CD4-positive, alpha-beta T cell treated with Interleukin-21 for 1 hour (primary cell): ENCODE measurements at regions not wholly inside any gene's neighbourhood (a gene's known extent, or its start where the extent isn't known, plus 50 kb on each side); places are given as distances from the start of the nearest gene placed in this dataset.
"Not testable (repeated sequence)": the region's sequence is repeated elsewhere in the genome, so short reads cannot be mapped to it uniquely, and the experiment has no call there.

Experiments used
- DNase-seq: peaks from one replicate; pipeline ENCODE4 v3.0.0-alpha.2; 2020

DNA sequence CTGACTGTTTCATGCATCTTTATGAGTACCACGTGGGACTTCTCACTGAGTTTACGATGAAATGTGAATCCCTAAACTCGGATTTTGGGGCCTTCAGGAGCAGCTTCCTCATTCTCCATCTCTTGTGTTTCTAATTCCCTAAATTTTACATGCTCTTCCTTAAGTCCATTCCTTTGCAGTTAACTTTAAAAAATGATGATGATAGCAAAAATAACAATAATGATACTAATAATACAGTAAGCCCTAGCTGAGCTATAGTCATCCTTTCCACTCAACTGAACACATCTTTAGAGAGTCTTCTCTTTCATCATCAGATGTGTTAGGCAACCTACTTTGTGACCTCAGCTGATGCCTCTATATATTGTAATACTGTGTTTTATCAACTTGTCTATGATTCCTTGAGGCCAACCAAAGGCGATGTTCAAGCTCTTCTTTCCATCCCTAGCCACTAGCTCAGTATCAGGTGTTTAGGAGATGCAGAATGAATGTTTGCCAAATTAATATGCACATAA is 1196.4 kb downstream of the VRK1 start:
- no peak for DNase-seq

GRCh38 chr14:97994020-97994531 is 1196.9 kb downstream of the VRK1 start:
- peak; percentile 62 for DNase-seq

DNA sequence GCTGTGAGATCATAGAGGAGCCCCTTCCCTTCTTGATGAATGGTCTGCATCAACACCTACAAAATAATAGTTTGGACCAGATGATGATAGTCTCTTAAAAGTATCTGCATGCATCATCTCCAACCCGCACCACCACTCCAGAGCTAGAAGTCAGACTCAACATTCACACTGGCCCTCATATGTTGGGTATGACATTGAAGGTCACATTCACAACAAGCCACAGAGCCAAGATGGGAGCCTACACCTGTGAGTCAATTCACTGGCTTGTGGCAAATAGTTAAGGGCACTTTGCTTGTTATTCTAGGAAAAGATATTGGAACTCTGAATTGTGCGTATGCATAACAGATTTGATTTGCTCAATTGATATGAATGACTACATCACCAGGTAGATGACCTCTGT is 1197.9 kb downstream of the VRK1 start:
- DNase-seq, result no peak

- DNase-seq, result no peak
Measured at GRCh38 chr14:97995531-97995930, 1198.3 kb downstream of the VRK1 start.

DNA sequence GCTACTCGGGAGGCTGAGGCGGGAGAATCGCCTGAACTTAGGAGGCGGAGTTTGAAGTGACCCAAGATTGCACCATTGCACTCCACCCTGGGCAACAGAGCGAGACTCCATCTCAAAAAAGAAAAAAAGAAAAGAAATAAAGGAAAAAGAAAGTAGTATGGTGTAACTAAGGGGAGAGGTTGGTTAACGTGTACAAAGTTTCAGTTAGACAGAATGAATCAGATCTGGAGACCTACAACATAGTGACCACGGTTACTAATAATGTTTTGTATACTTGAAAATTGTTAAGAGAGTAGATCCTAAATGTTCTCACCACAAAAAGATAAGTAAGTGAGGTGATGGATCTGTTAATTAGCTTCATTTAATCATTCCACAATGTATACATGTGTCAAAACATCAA is 1208.8 kb downstream of the VRK1 start:
- no peak for DNase-seq

- no peak for DNase-seq
Measured at GRCh38 chr14:98008381-98009113, 1211.4 kb downstream of the VRK1 start.

DNA sequence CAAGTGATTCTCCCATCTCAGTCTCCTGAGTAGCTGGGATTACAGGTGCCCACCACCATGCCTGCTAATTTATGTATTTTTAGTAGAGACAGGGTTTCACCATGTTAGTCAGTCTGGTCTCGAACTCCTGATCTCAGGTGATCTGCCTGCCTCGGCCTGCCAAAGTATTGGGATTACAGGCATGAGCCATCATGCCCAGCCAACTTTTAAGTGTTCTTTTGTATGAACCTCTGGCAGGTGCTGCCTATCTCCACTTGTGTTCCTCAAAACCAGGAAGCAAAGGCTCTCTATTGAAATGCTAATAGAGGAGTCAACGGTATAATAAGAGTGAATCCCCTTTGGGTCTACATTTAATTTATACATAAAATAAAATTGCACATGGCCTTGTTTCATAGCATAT is 1212.0 kb downstream of the VRK1 start:
- DNase-seq, result not testable (repeated sequence)

- no peak for DNase-seq
Measured at GRCh38 chr14:98010784-98011183, 1213.6 kb downstream of the VRK1 start.

GRCh38 chr14:98014851-98015615 is 1217.9 kb downstream of the VRK1 start:
- DNase-seq, result no peak

DNA sequence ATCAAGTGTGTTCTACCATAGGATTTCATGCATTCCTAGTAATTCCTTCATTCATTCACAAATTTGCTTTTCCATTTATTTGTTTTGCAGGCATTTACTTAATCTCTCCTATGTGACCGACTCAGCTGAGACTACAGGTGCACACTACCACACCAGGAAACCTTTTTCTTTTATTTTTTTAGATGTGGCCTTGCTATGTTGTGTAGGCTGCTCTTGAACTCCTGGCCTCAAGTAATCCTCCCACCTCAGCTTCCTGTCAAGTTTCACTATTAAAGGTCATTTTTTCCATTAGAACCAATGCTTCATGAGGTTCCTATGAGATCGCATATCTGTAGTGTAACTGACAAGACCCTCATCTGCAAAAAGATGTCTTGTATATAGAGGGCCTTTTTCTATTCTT is 1218.7 kb downstream of the VRK1 start:
- DNase-seq, result no peak

DNA sequence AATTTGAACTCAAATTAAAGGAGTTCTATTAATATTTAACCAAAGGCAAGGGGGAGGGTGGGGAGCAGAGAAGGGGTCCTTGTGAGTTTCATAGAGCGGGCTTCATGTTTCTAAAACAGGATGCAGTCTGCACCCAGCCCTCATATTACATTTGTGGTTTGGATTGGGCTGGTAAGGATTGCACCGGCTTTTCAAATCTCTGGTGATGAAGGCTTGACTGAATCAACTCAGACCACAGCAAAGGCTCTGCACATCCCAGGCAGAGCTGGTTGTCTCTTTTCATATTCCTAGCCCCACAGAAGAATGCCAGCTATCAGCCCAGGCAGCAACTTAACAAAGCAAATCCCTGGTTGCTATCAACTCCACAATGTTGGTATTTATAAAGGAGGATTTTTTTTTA is 1221.4 kb downstream of the VRK1 start:
- DNase-seq, result peak; percentile 29

DNA sequence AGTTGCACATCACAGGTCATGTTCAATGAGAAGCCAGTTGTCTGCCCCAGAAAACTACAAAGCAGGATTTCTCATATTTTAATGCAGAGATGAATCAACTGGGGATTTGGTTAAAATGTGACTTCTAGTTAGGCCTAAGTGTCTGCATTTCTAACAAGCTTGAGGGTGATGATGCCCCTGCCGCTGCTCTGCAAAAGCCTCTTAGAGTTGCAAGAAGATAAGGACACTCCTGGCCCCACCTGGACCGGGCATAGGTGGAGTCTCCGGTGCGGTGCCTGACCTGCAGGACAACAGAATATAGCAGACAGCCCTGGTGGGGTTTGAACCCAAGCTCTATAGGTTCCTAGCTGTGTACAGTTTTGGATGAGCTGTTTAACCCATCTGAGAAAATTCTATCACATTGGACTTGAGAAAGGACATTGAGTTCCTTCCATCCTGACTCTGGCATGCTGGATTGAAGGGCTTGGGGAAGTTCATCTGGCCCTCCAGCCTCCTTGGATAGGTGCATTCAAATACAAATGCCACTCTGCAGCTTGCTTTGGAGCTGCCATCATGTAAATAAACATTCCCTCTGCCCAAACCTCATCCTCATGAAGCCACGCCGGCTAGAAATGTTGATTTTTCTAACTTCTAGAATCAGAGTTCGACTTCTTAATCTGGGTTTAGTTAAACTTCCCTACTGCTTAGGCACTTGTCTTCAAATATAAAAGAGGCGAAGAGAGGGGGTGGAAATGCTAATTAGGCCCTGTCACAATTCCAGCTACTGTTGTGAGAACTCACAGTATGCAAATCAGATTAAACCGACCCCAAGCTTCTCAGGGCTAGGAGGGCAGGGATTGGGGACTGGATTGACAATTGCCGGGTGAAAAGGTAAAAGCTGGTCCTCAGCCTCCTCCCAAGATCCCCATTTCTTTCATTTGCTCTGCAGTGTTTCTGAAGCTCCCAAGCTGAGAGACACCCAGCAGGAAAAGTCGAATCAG is 1225.6 kb downstream of the VRK1 start:
- no peak for DNase-seq

GRCh38 chr14:98028162-98028561 is 1231.0 kb downstream of the VRK1 start:
- no peak for DNase-seq

DNA sequence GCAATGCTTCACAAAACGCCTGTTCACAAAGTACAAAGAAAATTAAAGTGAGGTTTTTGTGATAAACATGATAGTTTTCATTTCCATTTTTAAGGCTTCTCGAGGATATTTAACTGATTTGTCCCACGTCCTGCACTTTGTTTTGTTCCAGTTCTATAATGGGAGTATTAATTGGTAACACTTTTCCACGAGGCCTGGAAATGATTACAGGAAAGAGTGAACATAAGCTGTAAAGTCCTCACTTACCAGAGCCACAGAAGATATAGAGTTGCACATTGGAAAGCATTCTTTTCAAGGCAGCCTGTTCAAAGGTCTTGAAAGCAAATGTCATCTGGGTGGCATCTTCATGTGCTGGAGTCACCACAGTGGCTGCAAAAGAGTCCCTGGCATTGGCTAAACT is 1236.6 kb downstream of the BCL11B start:
- DNase-seq, result no peak

DNA sequence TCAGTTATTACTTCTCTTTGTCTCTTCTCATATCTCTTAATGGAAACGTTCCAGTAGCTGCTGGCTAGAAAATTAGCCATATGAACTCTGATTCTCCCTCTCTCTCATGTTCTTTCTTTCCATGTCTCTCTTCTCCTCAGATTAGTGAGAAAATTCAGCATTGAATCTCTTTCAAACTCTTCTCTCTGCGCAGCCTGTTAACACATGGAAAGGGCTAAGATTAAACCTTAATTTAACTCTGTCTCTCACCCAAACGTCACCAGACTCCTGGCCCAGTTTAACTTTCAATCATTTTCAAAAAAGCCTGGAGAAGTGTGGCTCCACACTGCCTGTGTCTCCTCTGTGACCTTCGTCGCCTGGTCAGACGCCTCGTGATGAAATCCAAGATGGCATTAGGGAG is 1234.2 kb downstream of the BCL11B start:
- no peak for DNase-seq

DNA sequence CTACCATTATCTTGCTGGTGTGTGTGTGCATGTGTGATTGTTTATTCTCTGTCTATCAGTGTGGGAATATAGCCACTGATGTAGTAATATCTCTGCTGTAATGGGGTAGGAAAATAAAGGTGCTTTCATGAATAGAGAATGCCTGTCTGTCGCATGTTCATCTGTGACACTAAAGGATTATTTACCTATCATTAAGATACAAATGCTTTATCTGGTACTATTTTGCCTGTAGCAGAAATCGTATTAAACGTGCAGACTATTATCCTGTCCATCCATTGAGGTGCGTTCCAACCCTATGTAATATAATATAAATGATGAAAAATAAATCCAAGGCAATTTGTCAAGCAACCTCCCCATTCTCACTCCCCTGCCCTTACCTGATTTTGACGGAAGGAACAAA is 1215.1 kb downstream of the BCL11B start:
- DNase-seq, result no peak

DNA sequence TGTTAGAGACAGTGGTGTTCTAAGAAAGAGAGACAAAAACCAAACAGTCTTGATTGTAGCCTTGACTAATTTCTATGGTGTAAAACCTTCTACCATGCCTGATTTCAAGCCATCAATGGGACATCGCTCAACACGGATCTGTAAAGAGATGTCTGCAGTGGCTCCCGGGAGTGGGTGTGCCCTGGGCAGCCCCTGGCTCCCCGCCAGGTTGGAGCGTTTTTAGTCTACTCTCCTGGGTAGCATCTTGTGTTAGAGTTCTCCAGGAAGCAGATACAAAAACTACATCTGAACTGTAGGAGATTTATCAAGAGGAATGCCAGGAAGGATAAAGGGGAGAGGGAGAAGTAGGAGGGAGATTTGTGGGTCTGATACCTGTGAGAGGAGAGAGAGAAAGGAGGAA is 1212.9 kb downstream of the BCL11B start:
- no peak for DNase-seq

DNA sequence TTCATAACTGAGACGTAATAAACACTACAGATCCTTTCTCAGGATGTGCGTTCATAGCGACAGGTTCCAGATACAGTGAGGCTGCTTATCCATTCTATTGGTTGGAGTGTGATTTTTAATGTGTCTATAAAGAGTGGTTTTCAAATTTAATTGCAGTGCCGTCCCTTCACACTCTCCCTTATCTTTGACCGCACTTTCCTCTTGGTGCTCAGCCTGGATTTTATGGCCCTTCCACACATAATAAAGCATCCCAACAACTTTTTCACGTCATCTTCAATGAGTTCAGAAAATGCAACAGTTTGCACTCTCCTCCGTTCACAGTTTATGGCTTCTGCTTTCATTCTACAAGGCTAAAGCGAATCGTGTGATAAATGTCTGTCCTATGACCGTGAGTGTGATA is 1209.9 kb downstream of the BCL11B start:
- DNase-seq, result no peak

DNA sequence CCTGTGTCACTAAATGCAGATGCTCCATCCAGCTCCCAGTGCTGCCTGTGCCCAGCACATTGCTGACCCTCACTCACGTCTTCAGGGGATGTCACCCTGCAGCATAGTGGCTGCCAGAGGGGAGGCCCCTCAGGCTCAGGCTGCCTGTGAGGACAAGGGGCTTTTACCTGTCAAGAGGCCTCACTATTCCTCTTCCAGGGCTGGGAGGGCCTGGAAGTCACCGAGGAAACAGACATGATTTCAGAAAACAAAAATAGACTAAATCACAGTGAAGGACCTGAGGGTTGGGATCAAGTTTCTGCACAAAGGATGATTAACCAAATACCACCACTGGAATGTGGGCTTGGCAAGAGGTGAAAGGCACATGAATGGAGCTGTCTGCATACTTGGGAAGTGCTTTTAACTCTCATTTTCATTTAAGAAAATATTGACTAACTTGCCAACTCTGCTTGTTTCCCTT is 1202.3 kb downstream of the BCL11B start:
- no peak for DNase-seq

DNA sequence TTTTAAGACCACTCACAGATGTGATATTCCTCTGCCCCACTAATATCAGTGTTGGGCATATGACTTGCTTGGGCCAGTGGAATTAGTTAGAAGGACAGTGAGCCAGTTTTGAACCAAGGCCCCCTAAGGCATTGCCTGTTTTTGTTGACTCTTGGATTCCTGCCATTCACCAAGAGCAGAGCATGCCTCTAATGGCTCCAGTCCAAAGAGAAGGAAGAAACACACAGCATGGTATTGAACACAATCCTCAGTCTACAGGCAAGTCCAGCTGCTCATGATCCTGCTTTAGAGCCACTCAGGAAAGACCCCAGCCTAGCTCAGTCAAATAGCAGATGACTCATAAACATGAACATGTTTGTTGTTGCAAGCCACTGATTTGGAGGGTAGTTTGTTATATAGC is 1201.5 kb downstream of the BCL11B start:
- DNase-seq, result no peak

DNA sequence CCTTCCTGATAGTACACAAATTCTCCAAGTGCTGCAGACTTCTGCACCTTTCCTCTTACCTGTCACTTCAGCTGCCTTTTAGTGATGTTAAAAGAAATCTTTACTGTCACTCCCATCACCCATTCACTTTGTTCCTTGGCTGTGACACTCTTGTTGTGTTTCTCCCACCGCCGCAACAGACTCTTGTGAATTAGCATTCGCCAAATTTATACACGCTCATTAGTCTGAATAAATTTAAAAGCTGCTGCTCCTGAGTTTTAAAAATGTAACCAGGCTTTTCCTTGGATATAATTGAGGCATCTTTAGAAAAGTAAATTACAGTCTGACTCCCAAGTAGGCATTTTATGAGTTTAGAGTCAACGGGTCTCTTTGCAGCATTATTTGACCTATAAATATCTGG is 1197.9 kb downstream of the BCL11B start:
- no peak for DNase-seq

- no peak for DNase-seq
Measured at GRCh38 chr14:98077176-98077575, 1194.8 kb downstream of the BCL11B start.

GRCh38 chr14:98082833-98083232 is 1189.2 kb downstream of the BCL11B start:
- no peak for DNase-seq
